GM11168 (cell line): ENCODE measurements at regions not wholly inside any gene's neighbourhood (a gene's known extent, or its start where the extent isn't known, plus 50 kb on each side); places are given as distances from the start of the nearest gene placed in this dataset.
"Not testable (repeated sequence)": the region's sequence is repeated elsewhere in the genome, so short reads cannot be mapped to it uniquely, and the experiment has no call there.

Source experiments
- in situ Hi-C: fragments of 300-500 bp; cut with MboI; formaldehyde crosslinking; loops from one replicate; pipeline ENCODE4 v1.12.0; 2022; ENCODE audit warnings: low sequenced_read_pairs; ENCODE audit not compliant: unreplicated experiment

- in situ Hi-C loops = no loop called here
Observed at GRCh38 chr13:87384099-87384498, 287.1 kb upstream of the SLITRK5 start.

GRCh38 chr13:87393358-87393757 lies 277.8 kb upstream of the SLITRK5 start:
- in situ Hi-C loops = no loop called here

GRCh38 chr13:87398047-87398446 lies 273.1 kb upstream of the SLITRK5 start:
- in situ Hi-C loops = no loop called here

GRCh38 chr13:87403748-87404432 lies 267.3 kb upstream of the SLITRK5 start:
- in situ Hi-C loops = no loop called here

GRCh38 chr13:87426742-87427141 lies 244.4 kb upstream of the SLITRK5 start:
- in situ Hi-C loops = no loop called here

- in situ Hi-C loops = no loop called here
Observed at GRCh38 chr13:87444135-87444534, 227.0 kb upstream of the SLITRK5 start.

- in situ Hi-C loops = no loop called here
Observed at GRCh38 chr13:87452281-87452680, 218.9 kb upstream of the SLITRK5 start.

GRCh38 chr13:87453244-87453643 lies 217.9 kb upstream of the SLITRK5 start:
- in situ Hi-C loops = no loop called here

GRCh38 chr13:87459419-87459818 lies 211.8 kb upstream of the SLITRK5 start:
- in situ Hi-C loops = no loop called here

- in situ Hi-C loops = no loop called here
Observed at GRCh38 chr13:87497426-87497825, 173.7 kb upstream of the SLITRK5 start.

GRCh38 chr13:87498681-87499080 lies 172.5 kb upstream of the SLITRK5 start:
- in situ Hi-C loops = no loop called here

GRCh38 chr13:87524775-87525174 lies 146.4 kb upstream of the SLITRK5 start:
- in situ Hi-C loops = no loop called here

- in situ Hi-C loops = no loop called here
Observed at GRCh38 chr13:87533776-87534175, 137.4 kb upstream of the SLITRK5 start.

- in situ Hi-C loops = no loop called here
Observed at GRCh38 chr13:87535911-87536310, 135.3 kb upstream of the SLITRK5 start.

GRCh38 chr13:87536499-87536898 lies 134.7 kb upstream of the SLITRK5 start:
- in situ Hi-C loops = no loop called here

GRCh38 chr13:87536899-87537298 lies 134.3 kb upstream of the SLITRK5 start:
- in situ Hi-C loops = no loop called here

- in situ Hi-C loops = no loop called here
Observed at GRCh38 chr13:87537951-87538350, 133.2 kb upstream of the SLITRK5 start.

- in situ Hi-C loops = no loop called here
Observed at GRCh38 chr13:87538366-87539052, 132.7 kb upstream of the SLITRK5 start.

GRCh38 chr13:87553142-87553541 lies 118.0 kb upstream of the SLITRK5 start:
- in situ Hi-C loops = no loop called here

GRCh38 chr13:87554045-87554444 lies 117.1 kb upstream of the SLITRK5 start:
- in situ Hi-C loops = no loop called here

GRCh38 chr13:87557788-87558187 lies 113.4 kb upstream of the SLITRK5 start:
- in situ Hi-C loops = no loop called here

GRCh38 chr13:87561580-87561979 lies 109.6 kb upstream of the SLITRK5 start:
- in situ Hi-C loops = not testable (repeated sequence)
